ENCODE measurements at regions not wholly inside any gene's neighbourhood (a gene's known extent, or its start where the extent isn't known, plus 50 kb on each side); places are given as distances from the start of the nearest gene placed in this dataset.

GRCh38 chr11:81345609-81346008 is 1388.1 kb downstream of the FAM181B start:
- TF ChIP-seq, protein P1, sequence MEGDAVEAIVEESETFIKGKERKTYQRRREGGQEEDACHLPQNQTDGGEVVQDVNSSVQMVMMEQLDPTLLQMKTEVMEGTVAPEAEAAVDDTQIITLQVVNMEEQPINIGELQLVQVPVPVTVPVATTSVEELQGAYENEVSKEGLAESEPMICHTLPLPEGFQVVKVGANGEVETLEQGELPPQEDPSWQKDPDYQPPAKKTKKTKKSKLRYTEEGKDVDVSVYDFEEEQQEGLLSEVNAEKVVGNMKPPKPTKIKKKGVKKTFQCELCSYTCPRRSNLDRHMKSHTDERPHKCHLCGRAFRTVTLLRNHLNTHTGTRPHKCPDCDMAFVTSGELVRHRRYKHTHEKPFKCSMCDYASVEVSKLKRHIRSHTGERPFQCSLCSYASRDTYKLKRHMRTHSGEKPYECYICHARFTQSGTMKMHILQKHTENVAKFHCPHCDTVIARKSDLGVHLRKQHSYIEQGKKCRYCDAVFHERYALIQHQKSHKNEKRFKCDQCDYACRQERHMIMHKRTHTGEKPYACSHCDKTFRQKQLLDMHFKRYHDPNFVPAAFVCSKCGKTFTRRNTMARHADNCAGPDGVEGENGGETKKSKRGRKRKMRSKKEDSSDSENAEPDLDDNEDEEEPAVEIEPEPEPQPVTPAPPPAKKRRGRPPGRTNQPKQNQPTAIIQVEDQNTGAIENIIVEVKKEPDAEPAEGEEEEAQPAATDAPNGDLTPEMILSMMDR (IDR thresholded peaks at IDR 0.05): no peak
- TF ChIP-seq ZFX (IDR thresholded peaks at IDR 0.05; ENCODE audit: borderline replicate concordance): no peak
